Activated T-helper 1 cell treated with anti-CD3 and anti-CD28 coated beads, Interleukin-12 subunit alpha, Interleukin-12 subunit beta, Interleukin-2, Interleukin-4 antibody, amounts not matched to agents 30 ng/mL and 10 ng/mL and 1 ng/mL, durations not matched to agents 14 hours and 24 hours and 36 hours (primary cell): ENCODE measurements at regions not wholly inside any gene's neighbourhood (a gene's known extent, or its start where the extent isn't known, plus 50 kb on each side); places are given as distances from the start of the nearest gene placed in this dataset.
"Not testable (repeated sequence)": the region's sequence is repeated elsewhere in the genome, so short reads cannot be mapped to it uniquely, and the experiment has no call there.

Experiments
- DNase-seq: peaks from one replicate; pipeline ENCODE4 v3.0.0; 2021; ENCODE audit warnings: low spot score
- H3K27ac Mint-ChIP-seq: one replicate; pipeline ENCODE4 v1.8.0; 2021; ENCODE audit warnings: mild to moderate bottlenecking, mixed read lengths
- H3K27me3 Mint-ChIP-seq: one replicate; pipeline ENCODE4 v1.8.0; 2022; ENCODE audit warnings: mild to moderate bottlenecking, moderate library complexity, mixed read lengths; ENCODE audit not compliant: insufficient read depth
- H3K36me3 Mint-ChIP-seq: one replicate; pipeline ENCODE4 v1.8.0; 2021; ENCODE audit warnings: low read depth, mixed read lengths
- H3K4me1 Mint-ChIP-seq: one replicate; pipeline ENCODE4 v1.8.0; 2021; ENCODE audit warnings: low read depth, mixed read lengths
- H3K4me3 Mint-ChIP-seq: one replicate; pipeline ENCODE4 v1.8.0; 2021; ENCODE audit warnings: mild to moderate bottlenecking, moderate library complexity, mixed read lengths
- H3K9me3 Mint-ChIP-seq: one replicate; pipeline ENCODE4 v1.8.0; 2021; ENCODE audit warnings: mixed read lengths
- intact Hi-C: fragments of 100-400 bp; cut with micrococcal nuclease; formaldehyde crosslinking; loops from one replicate; pipeline ENCODE4 v1.15.1; 2024

GRCh38 chr6:115783402-115784061 is 277.2 kb downstream of the FRK start:
- Mint-ChIP-seq H3K36me3 (no peaks in the 10 kb centered on the region), H3K27ac (no peak overlapping the region), H3K4me3 (no peak overlapping the region), H3K4me1 (no peaks in the 10 kb centered on the region), H3K27me3 (no peaks in the 10 kb centered on the region), H3K9me3 (no peaks in the 10 kb centered on the region)
- DNase-seq: no peak
- intact Hi-C loops: no loop called here

- intact Hi-C loops: no loop called here
- H3K27ac Mint-ChIP-seq: no peak overlapping the region
Measured at GRCh38 chr6:115782612-115783011, 278.1 kb downstream of the FRK start.

GRCh38 chr6:115773741-115774140 is 286.9 kb downstream of the FRK start:
- Mint-ChIP-seq H3K27me3 (no peaks in the 10 kb centered on the region), H3K9me3 (no peaks in the 10 kb centered on the region), H3K4me3 (no peak overlapping the region), H3K27ac (no peak overlapping the region), H3K36me3 (no peaks in the 10 kb centered on the region), H3K4me1 (no peaks in the 10 kb centered on the region)
- no peak for DNase-seq
- intact Hi-C loops: no loop called here

More at GRCh38 chr6:115782612-115783011, 278.1 kb downstream of the FRK start:
- no peak for DNase-seq
- Mint-ChIP-seq H3K4me1 (no peaks in the 10 kb centered on the region), H3K36me3 (no peaks in the 10 kb centered on the region), H3K27me3 (no peaks in the 10 kb centered on the region), H3K9me3 (no peaks in the 10 kb centered on the region), H3K4me3 (no peak overlapping the region)

GRCh38 chr6:115770851-115771250 is 289.8 kb downstream of the FRK start:
- H3K4me3 Mint-ChIP-seq: no peak overlapping the region
- intact Hi-C loops: no loop called here
- DNase-seq: no peak
- no peaks in the 10 kb centered on the region for H3K4me1 Mint-ChIP-seq
- H3K27ac Mint-ChIP-seq: no peak overlapping the region
- no peaks in the 10 kb centered on the region for H3K27me3 Mint-ChIP-seq
- no peaks in the 10 kb centered on the region for H3K9me3 Mint-ChIP-seq
- no peaks in the 10 kb centered on the region for H3K36me3 Mint-ChIP-seq

DNA sequence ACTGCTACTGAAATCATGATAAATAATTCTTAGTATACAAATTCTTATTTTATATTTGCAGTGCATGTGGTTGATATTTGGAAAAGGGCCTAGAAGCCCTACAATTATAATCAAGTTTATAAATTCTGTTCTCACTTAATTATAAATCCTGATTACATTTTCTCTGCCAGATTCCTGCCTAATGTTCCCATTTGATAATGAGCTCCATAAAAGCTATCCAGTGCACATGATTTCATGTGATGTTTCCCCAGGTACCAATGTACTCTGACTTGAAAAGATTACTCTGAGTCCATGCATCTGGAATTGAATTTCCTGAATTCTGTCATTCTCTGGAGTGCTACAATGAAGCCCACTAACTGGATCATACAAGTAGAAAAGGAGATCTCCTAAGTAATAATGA is 292.2 kb downstream of the FRK start:
- no peaks in the 10 kb centered on the region for H3K36me3 Mint-ChIP-seq
- intact Hi-C loops: no loop called here
- H3K4me1 Mint-ChIP-seq: no peaks in the 10 kb centered on the region
- no peak for DNase-seq
- H3K9me3 Mint-ChIP-seq: no peaks in the 10 kb centered on the region
- H3K27me3 Mint-ChIP-seq: no peaks in the 10 kb centered on the region
- H3K27ac Mint-ChIP-seq: no peak overlapping the region
- no peak overlapping the region for H3K4me3 Mint-ChIP-seq

DNA sequence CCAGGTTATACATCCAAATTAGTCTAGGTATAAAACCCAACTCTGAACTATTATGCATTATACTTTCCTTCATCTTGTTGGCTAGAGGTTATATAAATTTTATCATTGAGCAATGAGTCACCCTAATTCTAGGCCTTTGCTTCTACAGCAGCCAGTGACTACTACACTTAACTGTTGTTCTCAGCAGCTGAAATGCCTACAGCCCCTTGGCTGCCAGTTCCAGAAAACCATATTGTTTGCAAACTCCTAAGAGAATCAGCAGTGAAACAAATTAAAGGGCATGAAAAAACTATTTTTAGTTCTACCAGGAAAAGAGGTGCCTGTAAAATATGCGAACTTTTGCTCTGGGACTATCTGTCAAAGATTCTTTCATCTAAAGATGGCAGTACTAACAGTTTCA is 292.8 kb downstream of the FRK start:
- H3K27me3 Mint-ChIP-seq: no peaks in the 10 kb centered on the region
- H3K4me3 Mint-ChIP-seq: no peak overlapping the region

GRCh38 chr6:115766745-115767462 is 293.8 kb downstream of the FRK start:
- no peaks in the 10 kb centered on the region for H3K36me3 Mint-ChIP-seq
- no peak overlapping the region for H3K4me3 Mint-ChIP-seq
- H3K4me1 Mint-ChIP-seq: no peaks in the 10 kb centered on the region
- no peak for DNase-seq
- H3K27ac Mint-ChIP-seq: no peak overlapping the region
- H3K27me3 Mint-ChIP-seq: no peaks in the 10 kb centered on the region
- intact Hi-C loops: no loop called here
- no peaks in the 10 kb centered on the region for H3K9me3 Mint-ChIP-seq

More for the DNA sequence above, 292.8 kb downstream of the FRK start:
- intact Hi-C loops: no loop called here
- no peaks in the 10 kb centered on the region for H3K36me3 Mint-ChIP-seq
- H3K9me3 Mint-ChIP-seq: no peaks in the 10 kb centered on the region
- DNase-seq: no peak
- no peak overlapping the region for H3K27ac Mint-ChIP-seq
- no peaks in the 10 kb centered on the region for H3K4me1 Mint-ChIP-seq

DNA sequence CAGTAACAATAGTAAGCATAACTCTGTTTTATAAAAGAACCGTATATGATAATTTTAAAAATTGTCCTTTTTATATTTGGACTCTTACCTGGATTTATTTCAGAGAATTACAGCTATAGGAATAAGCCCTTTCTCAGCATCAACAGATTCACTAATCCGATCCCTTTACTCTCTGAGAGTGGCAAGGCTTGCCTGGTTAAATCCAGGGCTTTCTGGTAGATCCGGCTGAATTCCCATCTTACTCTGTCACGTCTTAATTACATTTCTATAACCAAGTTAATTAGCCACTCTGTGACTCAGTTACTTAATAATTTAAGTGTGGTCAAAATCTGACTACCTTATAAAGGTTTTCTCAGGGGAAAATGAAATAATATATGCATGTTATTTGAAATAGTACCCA is 294.7 kb downstream of the FRK start:
- no peak for DNase-seq
- Mint-ChIP-seq H3K9me3 (no peaks in the 10 kb centered on the region), H3K27ac (no peak overlapping the region), H3K4me3 (no peak overlapping the region), H3K27me3 (no peaks in the 10 kb centered on the region), H3K4me1 (no peaks in the 10 kb centered on the region), H3K36me3 (no peaks in the 10 kb centered on the region)
- intact Hi-C loops: no loop called here

DNA sequence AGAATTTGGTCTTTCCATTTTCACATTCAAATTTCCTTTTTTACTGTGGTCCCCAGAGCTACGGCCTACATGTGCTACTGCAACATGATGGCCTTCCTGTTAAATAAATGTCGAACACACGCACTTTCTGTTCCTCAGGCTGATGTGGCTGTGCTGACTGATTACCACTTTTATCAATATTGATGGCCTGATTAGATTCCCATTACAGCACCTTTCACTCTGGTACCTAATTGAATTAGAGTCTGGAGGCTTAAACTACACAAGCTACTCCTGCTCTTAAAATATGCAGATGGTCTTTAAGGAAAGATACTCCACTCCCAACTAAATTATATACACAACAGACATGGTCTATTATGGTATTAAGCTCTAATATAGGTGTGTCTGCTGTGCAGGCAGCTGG is 301.6 kb downstream of the FRK start:
- Mint-ChIP-seq H3K27me3 (no peaks in the 10 kb centered on the region), H3K9me3 (no peaks in the 10 kb centered on the region), H3K27ac (no peak overlapping the region), H3K4me3 (no peak overlapping the region), H3K36me3 (no peaks in the 10 kb centered on the region), H3K4me1 (no peaks in the 10 kb centered on the region)
- intact Hi-C loops: no loop called here
- DNase-seq: no peak

DNA sequence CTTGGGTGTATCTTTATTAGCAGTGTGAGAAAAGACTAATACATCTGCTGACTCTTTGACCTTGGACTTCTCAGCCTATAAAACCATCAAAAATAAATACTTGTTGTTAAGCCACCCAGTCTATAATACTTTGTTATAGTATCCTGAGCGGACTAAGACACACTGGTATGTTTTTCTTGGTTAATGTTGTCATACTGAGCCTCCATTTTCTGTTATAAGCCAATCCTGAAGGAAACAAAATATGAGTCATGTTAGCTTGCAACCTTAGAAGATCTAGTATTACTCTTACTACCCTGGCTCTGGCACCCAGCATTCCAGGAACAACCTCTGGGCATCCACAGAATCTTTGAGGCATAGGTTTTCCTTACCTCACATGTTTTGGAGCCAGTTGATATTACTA is 307.2 kb downstream of the FRK start:
- no peak overlapping the region for H3K4me3 Mint-ChIP-seq
- DNase-seq: no peak
- intact Hi-C loops: no loop called here
- H3K9me3 Mint-ChIP-seq: no peaks in the 10 kb centered on the region
- no peaks in the 10 kb centered on the region for H3K36me3 Mint-ChIP-seq
- no peak overlapping the region for H3K27ac Mint-ChIP-seq
- H3K4me1 Mint-ChIP-seq: no peaks in the 10 kb centered on the region
- no peaks in the 10 kb centered on the region for H3K27me3 Mint-ChIP-seq

GRCh38 chr6:115750946-115751345 is 309.7 kb downstream of the FRK start:
- Mint-ChIP-seq H3K4me3 (no peak overlapping the region), H3K4me1 (no peaks in the 10 kb centered on the region), H3K36me3 (no peaks in the 10 kb centered on the region), H3K27me3 (no peaks in the 10 kb centered on the region), H3K27ac (no peak overlapping the region), H3K9me3 (no peaks in the 10 kb centered on the region)
- intact Hi-C loops: no loop called here
- DNase-seq: no peak

GRCh38 chr6:115750292-115750691 is 310.4 kb downstream of the FRK start:
- H3K4me1 Mint-ChIP-seq: no peaks in the 10 kb centered on the region
- no peaks in the 10 kb centered on the region for H3K9me3 Mint-ChIP-seq
- no peaks in the 10 kb centered on the region for H3K36me3 Mint-ChIP-seq
- intact Hi-C loops: no loop called here
- DNase-seq: no peak
- H3K27me3 Mint-ChIP-seq: no peaks in the 10 kb centered on the region
- no peak overlapping the region for H3K4me3 Mint-ChIP-seq
- H3K27ac Mint-ChIP-seq: no peak overlapping the region

GRCh38 chr6:115747719-115748118 is 313.0 kb downstream of the FRK start:
- no peaks in the 10 kb centered on the region for H3K4me1 Mint-ChIP-seq
- no peak for DNase-seq
- H3K27ac Mint-ChIP-seq: no peak overlapping the region
- no peak overlapping the region for H3K4me3 Mint-ChIP-seq
- H3K36me3 Mint-ChIP-seq: no peaks in the 10 kb centered on the region
- no peaks in the 10 kb centered on the region for H3K9me3 Mint-ChIP-seq
- intact Hi-C loops: no loop called here
- H3K27me3 Mint-ChIP-seq: no peaks in the 10 kb centered on the region

- H3K27ac Mint-ChIP-seq, H3K36me3 Mint-ChIP-seq, H3K27me3 Mint-ChIP-seq, H3K4me1 Mint-ChIP-seq, H3K4me3 Mint-ChIP-seq, DNase-seq, intact Hi-C loops, H3K9me3 Mint-ChIP-seq: not testable (repeated sequence)
Measured at GRCh38 chr6:115746583-115746982, 314.1 kb downstream of the FRK start.
